Transverse colon (tissue), 4 donors: ENCODE measurements at regions not wholly inside any gene's neighbourhood (a gene's known extent, or its start where the extent isn't known, plus 50 kb on each side); places are given as distances from the start of the nearest gene placed in this dataset.
"Not testable (repeated sequence)": the region's sequence is repeated elsewhere in the genome, so short reads cannot be mapped to it uniquely, and the experiment has no call there.

Experiments used
- DNase-seq: peaks from one replicate; pipeline ENCODE4 v3.0.0-alpha.2; 2019
- H3K27ac ChIP-seq, 4 donors: fragments of 200-600 bp; sonication (generic); 2 replicates each; pipeline ENCODE4 v1.5.1; 2016 to 2018; ENCODE audit warnings: inconsistent platforms in 4 of 4
- H3K27me3 ChIP-seq: fragments of 200-600 bp; sonication (generic); 2 replicates; pipeline ENCODE4 v1.5.1; 2017; ENCODE audit warnings: inconsistent platforms
- H3K36me3 ChIP-seq, 4 donors: fragments of 200-600 bp; sonication (generic); 2 replicates each; pipeline ENCODE4 v1.5.1; 2017 to 2019; ENCODE audit warnings: inconsistent platforms in 4 of 4
- H3K4me1 ChIP-seq, 4 donors: fragments of 200-600 bp; sonication (generic); 2 replicates each; pipeline ENCODE4 v1.5.1; 2017 to 2020; ENCODE audit warnings: inconsistent platforms in 4 of 4
- H3K4me3 ChIP-seq, 4 donors: fragments of 200-600 bp; sonication (generic); 1 replicate in 1 of 4; 2 replicates in 3 of 4; pipeline versions ENCODE4 v1.5.1 to v1.6.1; 2017 to 2019; ENCODE audit warnings: inconsistent platforms in 4 of 4
- H3K9me3 ChIP-seq, 2 donors: fragments of 200-600 bp; sonication (generic); 2 replicates each; pipeline ENCODE4 v1.5.1; 2017 to 2019; ENCODE audit warnings: inconsistent platforms in 2 of 2
- CTCF ChIP-seq, 5 experiments: fragments of 200-600 bp in 3 of 5; fragments of 450-650 bp in 2 of 5; sonication (generic) in 3 of 5; IDR thresholded peaks; 1 replicate in 2 of 5; 2 replicates in 3 of 5; pipeline ENCODE4 v1.5.1; 2016 to 2017; ENCODE audit warnings: antibody characterized with exemption in 5 of 5, inconsistent platforms in 3 of 5, mild to moderate bottlenecking in 2 of 5, moderate library complexity in 1 of 5
- EP300 ChIP-seq: sonication (generic); formaldehyde crosslinking; IDR thresholded peaks from one replicate; pipeline ENCODE4 v1.6.1; 2017; ENCODE audit warnings: antibody characterized with exemption, low read depth
- POLR2A ChIP-seq: fragments of 450-650 bp; IDR thresholded peaks from one replicate; pipeline ENCODE4 v1.6.1; 2016; ENCODE audit warnings: antibody characterized with exemption, mild to moderate bottlenecking, moderate library complexity
- POLR2AphosphoS5 ChIP-seq, 3 donors: sonication (generic); formaldehyde crosslinking; IDR thresholded peaks; one replicate each; pipeline ENCODE4 v1.6.1; 2016; ENCODE audit warnings: antibody characterized with exemption in 3 of 3
- WGBS, 2 donors: methylation state at CpG; one replicate each; pipeline ENCODE4 v1.1.5; 2018; ENCODE audit warnings: low coverage in 1 of 2; 5-methylcytosine and 5-hydroxymethylcytosine counted together
- in situ Hi-C, 4 donors: fragments of 200-750 bp; cut with MboI; loops; one replicate each; pipeline versions ENCODE4 v1.15.0 to v1.15.1; 2017; ENCODE audit warnings: low sequenced_read_pairs in 3 of 4, low pct_ligation_motif_present in 1 of 4, low pct_unique_long_range_greater_than_20kb in 1 of 4
- intact Hi-C: fragments of 100-400 bp; cut with DNase I; formaldehyde crosslinking; loops from one replicate; pipeline ENCODE4 v1.15.1; 2023; ENCODE audit warnings: low total_unique reads

GRCh38 chr5:72687288-72687687 is 129.2 kb upstream of the TNPO1 start:
- intact Hi-C loops, result no loop called here

GRCh38 chr5:72682561-72682960 is 133.9 kb upstream of the TNPO1 start:
- Histone ChIP-seq H3K4me1 (no peaks in the 10 kb centered on the region), H3K27me3 (no peaks in the 10 kb centered on the region), H3K36me3 (no peaks in the 10 kb centered on the region), H3K27ac (no peak overlapping the region), H3K4me3 (no peak overlapping the region), H3K9me3 (peaks cover 0 to 3% of the 10 kb centered on the region in 2 donors)
- WGBS, 2 donors, result 85 to 95% methylated on average over 2 of the region's 2 CpGs
- in situ Hi-C loops (no loop called here), intact Hi-C loops (no loop called here)
- no peak for DNase-seq
- TF ChIP-seq POLR2A, result no peak
- TF ChIP-seq POLR2AphosphoS5 (IDR thresholded peaks at IDR 0.05), result no peak

More at GRCh38 chr5:72687288-72687687, 129.2 kb upstream of the TNPO1 start:
- WGBS, 2 donors, result 71% methylated on average over 1 of the region's 1 CpG; no CpG with 5 or more reads in 1 of the 2 donors
- Histone ChIP-seq H3K4me3 (no peak overlapping the region), H3K9me3 (peaks cover 0 to 3% of the 10 kb centered on the region in 2 donors), H3K27me3 (no peaks in the 10 kb centered on the region), H3K4me1 (peaks cover 0 to 8% (median 0%) of the 10 kb centered on the region in 4 donors), H3K27ac (no peak overlapping the region), H3K36me3 (no peaks in the 10 kb centered on the region)
- TF ChIP-seq CTCF (IDR thresholded peaks at IDR 0.05) (no peak), POLR2A (no peak), EP300 (no peak), POLR2AphosphoS5 (IDR thresholded peaks at IDR 0.05) (no peak)
- in situ Hi-C loops, result no loop called here
- no peak for DNase-seq

GRCh38 chr5:72681781-72682180 is 134.7 kb upstream of the TNPO1 start:
- Histone ChIP-seq H3K4me1 (no peaks in the 10 kb centered on the region), H3K9me3 (peaks cover 0 to 3% of the 10 kb centered on the region in 2 donors), H3K36me3 (no peaks in the 10 kb centered on the region), H3K4me3 (no peak overlapping the region), H3K27ac (no peak overlapping the region), H3K27me3 (no peaks in the 10 kb centered on the region)
- intact Hi-C loops, result no loop called here
- WGBS, 2 donors, result 78 to 90% methylated on average over 1 to 3 of the region's 3 CpGs
- in situ Hi-C loops, result no loop called here
- no peak for DNase-seq
- TF ChIP-seq POLR2AphosphoS5 (IDR thresholded peaks at IDR 0.05) (no peak), CTCF (IDR thresholded peaks at IDR 0.05) (no peak), POLR2A (no peak), EP300 (no peak)

- in situ Hi-C loops, result no loop called here
- H3K4me1 ChIP-seq, result no peaks in the 10 kb centered on the region
- H3K36me3 ChIP-seq, result no peaks in the 10 kb centered on the region
- DNase-seq, result no peak
- TF ChIP-seq EP300 (no peak), CTCF (IDR thresholded peaks at IDR 0.05) (no peak), POLR2AphosphoS5 (IDR thresholded peaks at IDR 0.05) (no peak), POLR2A (no peak)
- no peak overlapping the region for H3K4me3 ChIP-seq
- H3K27me3 ChIP-seq, result no peaks in the 10 kb centered on the region
- 57 to 73% methylated on average over 1 of the region's 1 CpG for WGBS, 2 donors
- no peak overlapping the region for H3K27ac ChIP-seq
- intact Hi-C loops, result no loop called here
- peaks cover 0 to under 1% of the 10 kb centered on the region in 2 donors for H3K9me3 ChIP-seq
Observed at GRCh38 chr5:72677447-72677846, 139.0 kb upstream of the TNPO1 start.

- in situ Hi-C loops, H3K9me3 ChIP-seq, H3K4me3 ChIP-seq, H3K27ac ChIP-seq, DNase-seq, H3K36me3 ChIP-seq, H3K27me3 ChIP-seq, intact Hi-C loops, H3K4me1 ChIP-seq: not testable (repeated sequence)
- 87 to 93% methylated on average over 7 to 8 of the region's 8 CpGs for WGBS, 2 donors
Observed at GRCh38 chr5:72676831-72677230, 139.6 kb upstream of the TNPO1 start.
